Erythroblast (primary cell): ENCODE measurements at regions not wholly inside any gene's neighbourhood (a gene's known extent, or its start where the extent isn't known, plus 50 kb on each side); places are given as distances from the start of the nearest gene placed in this dataset.

Experiments used
- GATA1 ChIP-seq: IDR thresholded peaks from 2 replicates; pipeline ENCODE4 v1.6.1; 2011; ENCODE audit warnings: low read depth, mild to moderate bottlenecking, control low read depth, low read length, moderate library complexity
- POLR2A ChIP-seq: IDR thresholded peaks from 2 replicates; pipeline ENCODE4 v1.6.1; 2011; ENCODE audit warnings: mild to moderate bottlenecking, low read length

GRCh38 chr15:57769266-57769665 is 62.8 kb downstream of the POLR2M start:
- TF ChIP-seq POLR2A (no peak), GATA1 (no peak)
